ENCODE measurements at regions not wholly inside any gene's neighbourhood (a gene's known extent, or its start where the extent isn't known, plus 50 kb on each side); places are given as distances from the start of the nearest gene placed in this dataset.

DNA sequence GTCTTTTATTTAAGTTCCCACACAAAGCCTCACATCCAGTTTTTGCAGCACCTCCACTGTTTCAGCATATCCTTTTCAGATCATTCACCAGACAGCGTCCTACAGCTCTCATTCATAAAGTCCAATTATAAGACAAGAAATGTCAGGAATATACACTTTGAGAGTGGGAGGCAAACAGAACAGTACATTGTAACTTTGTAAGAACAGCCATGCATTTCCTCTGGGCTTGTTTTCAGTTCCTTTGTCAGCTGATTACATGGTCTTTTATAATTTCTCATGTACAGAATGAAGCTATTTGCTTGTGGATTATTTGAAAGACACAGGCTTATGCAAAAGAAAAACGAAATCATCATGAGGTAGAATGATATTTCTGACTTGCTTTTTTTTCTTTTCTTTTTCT is 85.7 kb downstream of the SOX2 start:
- no peak overlapping the region for H3K4me3 ChIP-seq (ENCODE audit: low read depth, low read length)
- H3K4me1 ChIP-seq (ENCODE audit: control insufficient read depth, insufficient read depth, low read length) = peaks cover 17% of the 10 kb centered on the region
- no peaks in the 10 kb centered on the region for H3K9me3 ChIP-seq (ENCODE audit: control insufficient read depth, insufficient read depth, low read length)
- no peaks in the 10 kb centered on the region for H3K27me3 ChIP-seq (ENCODE audit: control insufficient read depth, insufficient read depth, low read length)
- H3K36me3 ChIP-seq (ENCODE audit: control insufficient read depth, insufficient read depth, low read length) = no peaks in the 10 kb centered on the region
- H3K9ac ChIP-seq (ENCODE audit: low read depth, low read length) = no peak overlapping the region

DNA sequence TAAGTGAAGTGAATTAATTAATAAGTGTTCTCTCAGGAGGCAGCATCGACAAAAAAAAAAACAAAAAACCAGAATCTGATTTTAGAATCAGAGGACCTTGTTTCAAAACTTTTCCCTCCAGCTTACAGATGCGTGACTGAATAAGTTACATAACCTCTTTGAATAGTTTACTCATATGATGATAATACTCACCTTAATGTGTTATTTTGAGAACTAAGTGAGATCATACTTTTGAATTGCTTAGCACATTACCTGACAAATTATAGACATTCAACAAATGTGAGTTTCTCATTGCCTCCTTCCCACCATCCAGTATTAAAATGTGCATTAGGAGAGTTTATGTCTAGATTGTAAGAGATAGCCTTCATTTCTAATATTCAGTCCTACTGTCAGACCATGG is 94.0 kb downstream of the SOX2 start:
- Histone ChIP-seq H3K4me3 (ENCODE audit: low read depth, low read length) (no peak overlapping the region), H3K4me1 (ENCODE audit: control insufficient read depth, insufficient read depth, low read length) (peaks cover 4% of the 10 kb centered on the region), H3K36me3 (ENCODE audit: control insufficient read depth, insufficient read depth, low read length) (no peaks in the 10 kb centered on the region), H3K9me3 (ENCODE audit: control insufficient read depth, insufficient read depth, low read length) (no peaks in the 10 kb centered on the region), H3K9ac (ENCODE audit: low read depth, low read length) (no peak overlapping the region), H3K27me3 (ENCODE audit: control insufficient read depth, insufficient read depth, low read length) (no peaks in the 10 kb centered on the region)

DNA sequence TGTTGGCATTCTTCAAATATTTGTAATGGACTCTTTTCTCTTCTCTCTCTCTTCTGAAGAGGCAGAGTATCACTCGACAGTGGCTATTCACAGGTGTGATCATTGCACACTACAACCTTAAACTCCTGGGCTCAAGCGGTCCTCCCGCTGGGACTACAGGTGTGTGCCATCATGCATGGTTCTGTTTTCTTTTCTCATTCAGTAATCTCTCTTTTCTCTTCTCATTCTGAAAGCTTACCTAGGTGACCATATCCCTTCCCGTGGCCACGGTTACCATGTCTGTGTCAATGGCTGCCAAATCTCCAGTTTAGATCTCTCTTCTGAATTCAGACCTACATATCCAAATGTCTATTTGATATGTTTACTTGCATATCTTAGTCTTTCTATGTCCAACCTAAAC is 96.3 kb downstream of the SOX2 start:
- Histone ChIP-seq H3K4me1 (ENCODE audit: control insufficient read depth, insufficient read depth, low read length) (peaks cover 4% of the 10 kb centered on the region), H3K4me3 (ENCODE audit: low read depth, low read length) (no peak overlapping the region), H3K36me3 (ENCODE audit: control insufficient read depth, insufficient read depth, low read length) (no peaks in the 10 kb centered on the region), H3K9me3 (ENCODE audit: control insufficient read depth, insufficient read depth, low read length) (no peaks in the 10 kb centered on the region), H3K27me3 (ENCODE audit: control insufficient read depth, insufficient read depth, low read length) (no peaks in the 10 kb centered on the region), H3K9ac (ENCODE audit: low read depth, low read length) (no peak overlapping the region)

DNA sequence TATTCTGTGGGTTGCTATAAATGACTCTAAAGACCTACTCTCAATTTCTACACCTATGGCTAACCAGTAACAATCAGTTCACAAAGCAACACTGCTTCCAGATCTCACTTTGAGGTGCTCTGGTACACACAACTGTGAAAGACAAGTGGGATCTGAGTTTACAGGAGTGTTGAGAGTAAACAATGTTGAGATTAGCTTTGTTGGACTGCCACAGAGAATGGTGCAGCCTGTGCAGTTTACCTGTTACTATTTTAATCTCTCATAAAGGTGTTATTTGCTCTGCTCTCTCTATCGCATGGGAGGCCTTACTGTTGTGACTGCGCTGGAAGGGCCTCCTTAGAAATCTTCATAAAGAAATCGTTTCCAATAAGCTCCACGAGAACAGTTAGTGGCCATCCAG is 112.0 kb downstream of the SOX2 start:
- Histone ChIP-seq H3K4me3 (ENCODE audit: low read depth, low read length) (no peak overlapping the region), H3K9ac (ENCODE audit: low read depth, low read length) (no peak overlapping the region), H3K9me3 (ENCODE audit: control insufficient read depth, insufficient read depth, low read length) (no peaks in the 10 kb centered on the region), H3K27me3 (ENCODE audit: control insufficient read depth, insufficient read depth, low read length) (no peaks in the 10 kb centered on the region), H3K36me3 (ENCODE audit: control insufficient read depth, insufficient read depth, low read length) (no peaks in the 10 kb centered on the region), H3K4me1 (ENCODE audit: control insufficient read depth, insufficient read depth, low read length) (peaks cover 4% of the 10 kb centered on the region)

DNA sequence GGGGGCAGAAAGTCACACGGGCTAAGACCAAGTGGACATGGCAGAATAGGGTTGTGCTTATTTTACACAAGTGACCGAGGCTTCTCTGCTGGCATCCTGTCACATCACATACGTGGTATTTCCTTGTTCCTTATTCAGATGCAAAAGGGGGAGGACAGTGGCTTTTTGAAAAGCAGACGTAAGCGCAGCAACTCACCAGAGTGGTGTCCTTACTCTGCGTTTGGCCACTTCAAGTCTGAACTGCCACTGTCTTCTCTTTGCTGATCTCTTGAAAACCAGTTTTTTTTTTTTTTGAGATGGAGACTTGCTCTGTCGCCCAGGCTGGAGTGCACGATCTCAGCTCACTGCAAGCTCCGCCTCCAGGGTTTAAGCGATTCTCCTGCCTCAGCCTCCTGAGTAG is 113.2 kb downstream of the SOX2 start:
- peaks cover 4% of the 10 kb centered on the region for H3K4me1 ChIP-seq (ENCODE audit: control insufficient read depth, insufficient read depth, low read length)
- H3K36me3 ChIP-seq (ENCODE audit: control insufficient read depth, insufficient read depth, low read length) = no peaks in the 10 kb centered on the region
- H3K4me3 ChIP-seq (ENCODE audit: low read depth, low read length) = no peak overlapping the region
- H3K9me3 ChIP-seq (ENCODE audit: control insufficient read depth, insufficient read depth, low read length) = no peaks in the 10 kb centered on the region
- no peaks in the 10 kb centered on the region for H3K27me3 ChIP-seq (ENCODE audit: control insufficient read depth, insufficient read depth, low read length)
- no peak overlapping the region for H3K9ac ChIP-seq (ENCODE audit: low read depth, low read length)

DNA sequence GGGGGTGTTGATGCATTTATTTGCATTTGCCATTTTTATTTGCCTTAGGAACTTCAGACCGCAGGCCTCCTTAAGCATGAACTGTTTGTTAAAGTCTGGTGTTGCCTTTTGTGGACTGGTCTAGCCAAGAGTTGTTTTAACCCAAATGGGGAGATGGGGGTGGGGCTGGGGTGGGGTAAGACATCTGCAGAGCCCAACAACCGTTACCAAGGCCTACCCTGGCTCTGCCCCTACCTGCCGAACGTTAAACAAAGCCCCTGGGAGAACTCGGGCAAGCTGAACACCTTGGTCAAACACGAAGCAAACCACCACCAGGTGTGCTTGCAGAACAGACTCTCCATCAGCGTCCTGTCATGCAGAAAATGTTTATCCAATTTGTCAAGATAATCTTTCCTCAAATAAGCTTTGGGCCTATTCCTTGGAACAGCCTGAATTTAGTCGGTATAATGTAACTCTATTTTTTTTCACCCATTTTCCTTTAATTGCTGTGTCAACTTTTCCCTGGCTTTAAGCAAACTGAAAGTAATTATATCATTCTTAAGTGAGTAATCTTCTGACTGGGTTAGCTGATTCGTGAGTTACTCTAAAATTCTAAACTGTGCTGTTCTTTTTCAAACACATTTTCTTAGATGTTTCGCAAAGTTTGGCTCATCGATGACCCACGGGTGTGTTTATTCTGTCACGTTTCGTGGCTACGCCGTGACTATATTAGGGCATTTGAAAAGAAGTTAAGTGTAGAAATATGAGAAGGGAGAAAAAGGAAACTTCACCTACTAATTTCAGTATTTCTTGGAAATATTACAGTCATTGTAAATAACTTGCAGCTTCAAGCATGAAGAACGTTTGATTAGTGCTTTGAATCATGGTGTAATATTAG is 127.6 kb downstream of the SOX2 start:
- no peaks in the 10 kb centered on the region for H3K36me3 ChIP-seq (ENCODE audit: control insufficient read depth, insufficient read depth, low read length)
- no peaks in the 10 kb centered on the region for H3K27me3 ChIP-seq (ENCODE audit: control insufficient read depth, insufficient read depth, low read length)
- no peak overlapping the region for H3K9ac ChIP-seq (ENCODE audit: low read depth, low read length)
- no peak overlapping the region for H3K4me3 ChIP-seq (ENCODE audit: low read depth, low read length)
- H3K9me3 ChIP-seq (ENCODE audit: control insufficient read depth, insufficient read depth, low read length) = no peaks in the 10 kb centered on the region
- H3K4me1 ChIP-seq (ENCODE audit: control insufficient read depth, insufficient read depth, low read length) = peaks cover 6% of the 10 kb centered on the region

DNA sequence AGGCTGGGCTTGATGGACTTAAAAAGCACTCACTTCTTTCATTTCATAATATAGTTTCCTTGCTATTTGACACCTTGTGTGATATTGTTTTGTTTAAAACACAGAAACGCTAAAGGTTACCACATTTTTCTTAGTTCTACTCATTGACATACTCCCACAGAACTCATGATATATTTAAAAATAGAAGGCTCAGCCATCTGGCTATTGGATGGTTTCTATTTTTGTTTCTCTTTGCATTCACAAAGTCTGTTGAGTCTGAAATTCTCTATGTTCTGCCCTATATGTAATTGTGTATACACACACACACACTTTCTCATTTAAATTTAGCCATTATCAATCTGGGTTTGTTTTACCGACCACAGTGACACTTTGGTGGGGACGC is 128.2 kb downstream of the SOX2 start:
- Histone ChIP-seq H3K9me3 (ENCODE audit: control insufficient read depth, insufficient read depth, low read length) (no peaks in the 10 kb centered on the region), H3K4me1 (ENCODE audit: control insufficient read depth, insufficient read depth, low read length) (peaks cover 6% of the 10 kb centered on the region), H3K27me3 (ENCODE audit: control insufficient read depth, insufficient read depth, low read length) (no peaks in the 10 kb centered on the region), H3K36me3 (ENCODE audit: control insufficient read depth, insufficient read depth, low read length) (no peaks in the 10 kb centered on the region), H3K9ac (ENCODE audit: low read depth, low read length) (no peak overlapping the region), H3K4me3 (ENCODE audit: low read depth, low read length) (no peak overlapping the region)

DNA sequence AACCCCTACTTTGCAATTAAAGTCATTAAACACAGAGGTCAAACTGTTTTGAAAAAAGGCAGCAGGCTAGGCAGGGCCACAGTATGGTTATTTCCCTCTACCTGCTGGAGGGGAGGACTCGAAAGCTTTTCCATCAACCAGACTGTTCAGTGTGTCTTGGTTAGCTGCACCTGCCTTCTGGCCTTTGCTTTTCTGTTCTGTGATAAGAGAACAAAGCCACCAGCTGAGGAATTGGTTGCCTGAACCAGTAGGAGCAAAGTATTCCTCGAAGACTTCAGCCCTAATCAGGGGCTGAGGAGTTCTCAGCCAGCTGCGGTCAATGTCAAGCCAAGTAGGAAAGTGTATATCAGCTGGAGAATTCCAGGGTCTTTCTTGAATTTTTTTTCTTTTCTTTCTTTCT is 132.5 kb downstream of the SOX2 start:
- Histone ChIP-seq H3K27me3 (ENCODE audit: control insufficient read depth, insufficient read depth, low read length) (no peaks in the 10 kb centered on the region), H3K4me3 (ENCODE audit: low read depth, low read length) (no peak overlapping the region), H3K36me3 (ENCODE audit: control insufficient read depth, insufficient read depth, low read length) (no peaks in the 10 kb centered on the region), H3K4me1 (ENCODE audit: control insufficient read depth, insufficient read depth, low read length) (peaks cover 8% of the 10 kb centered on the region), H3K9me3 (ENCODE audit: control insufficient read depth, insufficient read depth, low read length) (no peaks in the 10 kb centered on the region), H3K9ac (ENCODE audit: low read depth, low read length) (no peak overlapping the region)

DNA sequence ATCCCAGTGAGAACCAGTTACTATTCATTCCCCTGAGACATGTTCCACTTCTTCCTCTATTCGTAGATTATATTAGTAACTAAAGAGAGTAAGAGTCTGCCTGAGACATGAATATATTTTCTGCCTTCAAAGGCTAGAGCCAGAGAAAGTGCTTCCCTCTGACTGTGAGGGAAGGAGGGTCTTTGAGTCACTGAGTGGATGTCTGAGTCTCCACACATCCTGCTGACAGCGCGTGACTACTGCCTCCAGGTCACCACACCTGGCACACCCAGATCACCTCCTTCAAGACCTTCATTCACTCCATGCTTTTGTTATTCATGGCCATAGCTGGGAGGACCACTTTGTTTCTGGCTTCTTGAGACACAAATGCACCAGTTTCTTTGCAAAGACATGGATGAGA is 135.6 kb downstream of the SOX2 start:
- Histone ChIP-seq H3K9ac (ENCODE audit: low read depth, low read length) (no peak overlapping the region), H3K36me3 (ENCODE audit: control insufficient read depth, insufficient read depth, low read length) (no peaks in the 10 kb centered on the region), H3K9me3 (ENCODE audit: control insufficient read depth, insufficient read depth, low read length) (no peaks in the 10 kb centered on the region), H3K4me1 (ENCODE audit: control insufficient read depth, insufficient read depth, low read length) (peaks cover 6% of the 10 kb centered on the region), H3K27me3 (ENCODE audit: control insufficient read depth, insufficient read depth, low read length) (no peaks in the 10 kb centered on the region), H3K4me3 (ENCODE audit: low read depth, low read length) (no peak overlapping the region)

DNA sequence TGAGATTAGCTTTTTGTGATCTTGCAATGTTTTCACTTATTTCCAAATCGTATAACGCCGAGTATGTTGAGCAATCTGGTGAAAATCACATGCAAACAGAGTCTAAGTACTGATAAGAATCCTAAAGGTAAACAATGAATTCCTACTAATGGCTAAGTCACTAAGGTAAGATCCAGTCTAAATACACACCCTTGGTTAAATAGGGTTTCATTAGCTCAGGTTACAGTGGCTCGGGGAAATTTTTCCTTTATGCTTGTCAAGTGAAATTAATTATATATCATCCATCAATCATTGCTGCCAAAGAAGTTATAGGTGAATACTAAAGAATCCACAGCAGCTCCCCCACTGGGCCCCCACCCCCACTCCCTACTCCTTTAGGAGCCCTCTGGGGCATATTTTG is 139.3 kb downstream of the SOX2 start:
- H3K4me3 ChIP-seq (ENCODE audit: low read depth, low read length) = no peak overlapping the region

DNA sequence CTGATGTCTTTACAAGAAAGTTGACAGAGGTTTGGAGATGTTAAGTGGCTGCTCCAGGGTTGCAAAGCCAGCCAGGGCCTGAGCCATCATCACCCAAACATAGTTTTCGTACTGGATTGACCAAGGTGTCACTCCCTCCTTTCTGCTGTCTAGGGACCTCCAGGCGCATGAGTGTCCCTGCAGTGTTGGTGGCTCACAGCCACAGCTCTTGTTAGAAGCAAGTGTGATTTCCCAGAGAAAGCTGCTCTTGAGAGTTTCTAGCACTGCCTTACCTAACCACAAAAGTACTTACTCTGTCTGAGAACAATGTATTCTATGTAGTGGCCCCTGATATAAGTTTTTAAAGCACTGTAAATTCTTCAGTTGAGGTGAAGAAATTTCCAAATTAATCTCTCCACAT is 144.1 kb downstream of the SOX2 start:
- Histone ChIP-seq H3K4me1 (ENCODE audit: control insufficient read depth, insufficient read depth, low read length) (peaks cover 15% of the 10 kb centered on the region), H3K27me3 (ENCODE audit: control insufficient read depth, insufficient read depth, low read length) (no peaks in the 10 kb centered on the region), H3K36me3 (ENCODE audit: control insufficient read depth, insufficient read depth, low read length) (no peaks in the 10 kb centered on the region), H3K9ac (ENCODE audit: low read depth, low read length) (no peak overlapping the region), H3K9me3 (ENCODE audit: control insufficient read depth, insufficient read depth, low read length) (no peaks in the 10 kb centered on the region), H3K4me3 (ENCODE audit: low read depth, low read length) (no peak overlapping the region)

More for the DNA sequence above, 139.3 kb downstream of the SOX2 start:
- H3K9me3 ChIP-seq (ENCODE audit: control insufficient read depth, insufficient read depth, low read length) = no peaks in the 10 kb centered on the region
- H3K27me3 ChIP-seq (ENCODE audit: control insufficient read depth, insufficient read depth, low read length) = no peaks in the 10 kb centered on the region
- peaks cover 6% of the 10 kb centered on the region for H3K4me1 ChIP-seq (ENCODE audit: control insufficient read depth, insufficient read depth, low read length)
- H3K9ac ChIP-seq (ENCODE audit: low read depth, low read length) = no peak overlapping the region
- H3K36me3 ChIP-seq (ENCODE audit: control insufficient read depth, insufficient read depth, low read length) = no peaks in the 10 kb centered on the region

DNA sequence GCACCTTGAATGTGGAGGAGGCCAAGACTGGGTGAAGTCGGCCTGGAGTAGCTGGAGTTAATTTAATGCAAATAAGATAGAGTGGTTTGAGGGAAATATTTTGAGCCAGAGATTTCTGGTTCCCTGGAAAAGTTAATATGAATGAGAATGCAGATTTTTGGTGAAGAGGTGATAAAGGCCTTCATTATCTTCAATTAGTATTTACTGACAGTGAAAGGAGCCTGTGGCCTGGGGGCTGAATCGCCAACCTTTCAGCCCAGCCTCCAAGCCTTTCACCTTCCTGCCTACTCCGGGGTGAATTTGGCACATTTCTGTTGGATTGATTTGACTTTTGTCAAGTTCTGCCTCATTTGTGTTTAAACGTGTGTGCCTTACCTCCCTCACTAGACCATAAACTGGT is 147.8 kb downstream of the SOX2 start:
- H3K36me3 ChIP-seq (ENCODE audit: control insufficient read depth, insufficient read depth, low read length) = no peaks in the 10 kb centered on the region
- H3K27me3 ChIP-seq (ENCODE audit: control insufficient read depth, insufficient read depth, low read length) = no peaks in the 10 kb centered on the region
- no peak overlapping the region for H3K9ac ChIP-seq (ENCODE audit: low read depth, low read length)
- H3K9me3 ChIP-seq (ENCODE audit: control insufficient read depth, insufficient read depth, low read length) = no peaks in the 10 kb centered on the region
- peak overlapping the region; percentile 24 for H3K4me3 ChIP-seq (ENCODE audit: low read depth, low read length)
- peaks cover 22% of the 10 kb centered on the region for H3K4me1 ChIP-seq (ENCODE audit: control insufficient read depth, insufficient read depth, low read length)
